HG02759 (cell line): ENCODE measurements at regions not wholly inside any gene's neighbourhood (a gene's known extent, or its start where the extent isn't known, plus 50 kb on each side); places are given as distances from the start of the nearest gene placed in this dataset.

Experiments used
- ATAC-seq: cut with Tn5 transposase; IDR thresholded peaks from one replicate; pipeline ENCODE4 v1.9.1; 2021; ENCODE audit warnings: mild to moderate bottlenecking, moderate library complexity; ENCODE audit not compliant: unreplicated experiment

GRCh38 chr5:4212981-4213819, 617.6 kb downstream of the IRX1 start:
- no peak for ATAC-seq

GRCh38 chr5:4215143-4215542, 619.5 kb downstream of the IRX1 start:
- no peak for ATAC-seq

- no peak for ATAC-seq
Measured at GRCh38 chr5:4216142-4216541, 620.5 kb downstream of the IRX1 start.

GRCh38 chr5:4220016-4220415, 624.4 kb downstream of the IRX1 start:
- no peak for ATAC-seq

- ATAC-seq = no peak
Measured at GRCh38 chr5:4221048-4221447, 625.4 kb downstream of the IRX1 start.

GRCh38 chr5:4222147-4222546, 626.5 kb downstream of the IRX1 start:
- ATAC-seq = no peak

- ATAC-seq = no peak
Measured at GRCh38 chr5:4222821-4223220, 627.2 kb downstream of the IRX1 start.

- ATAC-seq = no peak
Measured at GRCh38 chr5:4225741-4226140, 630.1 kb downstream of the IRX1 start.

- no peak for ATAC-seq
Measured at GRCh38 chr5:4226565-4226964, 630.9 kb downstream of the IRX1 start.

- no peak for ATAC-seq
Measured at GRCh38 chr5:4228708-4229107, 633.1 kb downstream of the IRX1 start.

- no peak for ATAC-seq
Measured at GRCh38 chr5:4229414-4230292, 634.0 kb downstream of the IRX1 start.

GRCh38 chr5:4230471-4230785, 634.8 kb downstream of the IRX1 start:
- no peak for ATAC-seq

- no peak for ATAC-seq
Measured at GRCh38 chr5:4230786-4231641, 635.4 kb downstream of the IRX1 start.

- ATAC-seq = no peak
Measured at GRCh38 chr5:4232084-4232483, 636.5 kb downstream of the IRX1 start.

GRCh38 chr5:4233671-4234070, 638.0 kb downstream of the IRX1 start:
- ATAC-seq = no peak

GRCh38 chr5:4243479-4244264, 648.0 kb downstream of the IRX1 start:
- ATAC-seq = no peak

- ATAC-seq = no peak
Measured at GRCh38 chr5:4244306-4244705, 648.7 kb downstream of the IRX1 start.

GRCh38 chr5:4245076-4245475, 649.4 kb downstream of the IRX1 start:
- no peak for ATAC-seq

- ATAC-seq = no peak
Measured at GRCh38 chr5:4245511-4245910, 649.9 kb downstream of the IRX1 start.

GRCh38 chr5:4246447-4246846, 650.8 kb downstream of the IRX1 start:
- ATAC-seq = no peak
